ENCODE measurements at regions not wholly inside any gene's neighbourhood (a gene's known extent, or its start where the extent isn't known, plus 50 kb on each side); places are given as distances from the start of the nearest gene placed in this dataset.

DNA sequence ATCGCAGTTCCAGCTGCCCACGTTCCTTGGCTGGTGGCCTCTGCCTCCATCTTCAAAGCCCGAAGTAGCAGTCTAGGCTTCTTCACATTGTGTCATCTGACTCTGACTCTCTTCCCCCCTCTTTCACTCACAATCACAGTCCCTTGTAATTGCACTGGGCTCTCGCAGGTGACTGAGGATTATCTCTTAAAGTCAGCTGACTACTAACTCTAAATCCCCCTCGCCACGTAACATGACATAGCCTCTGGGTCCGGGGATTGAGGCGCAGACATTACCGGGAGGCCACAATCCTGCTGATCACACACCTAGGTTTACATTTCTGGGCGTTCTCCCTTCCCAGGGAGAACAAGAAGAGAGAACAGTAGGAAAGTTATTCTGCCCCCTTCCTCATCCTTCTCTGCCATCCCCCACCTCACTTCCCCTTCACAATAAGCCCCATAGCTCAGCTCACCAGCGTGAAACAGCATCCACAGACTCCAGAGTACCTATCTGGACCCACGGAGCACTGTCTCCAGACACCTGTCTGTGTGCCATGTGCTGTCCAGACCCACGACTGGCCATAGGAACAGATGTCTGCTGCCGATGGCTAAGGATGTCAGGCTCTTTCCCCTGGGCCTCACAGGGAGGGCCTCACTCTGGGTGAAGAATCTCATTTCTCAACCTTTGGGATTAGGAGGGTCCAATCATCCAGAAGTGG is 64.3 kb upstream of the FZD7 start:
- DNase-seq = no peak

DNA sequence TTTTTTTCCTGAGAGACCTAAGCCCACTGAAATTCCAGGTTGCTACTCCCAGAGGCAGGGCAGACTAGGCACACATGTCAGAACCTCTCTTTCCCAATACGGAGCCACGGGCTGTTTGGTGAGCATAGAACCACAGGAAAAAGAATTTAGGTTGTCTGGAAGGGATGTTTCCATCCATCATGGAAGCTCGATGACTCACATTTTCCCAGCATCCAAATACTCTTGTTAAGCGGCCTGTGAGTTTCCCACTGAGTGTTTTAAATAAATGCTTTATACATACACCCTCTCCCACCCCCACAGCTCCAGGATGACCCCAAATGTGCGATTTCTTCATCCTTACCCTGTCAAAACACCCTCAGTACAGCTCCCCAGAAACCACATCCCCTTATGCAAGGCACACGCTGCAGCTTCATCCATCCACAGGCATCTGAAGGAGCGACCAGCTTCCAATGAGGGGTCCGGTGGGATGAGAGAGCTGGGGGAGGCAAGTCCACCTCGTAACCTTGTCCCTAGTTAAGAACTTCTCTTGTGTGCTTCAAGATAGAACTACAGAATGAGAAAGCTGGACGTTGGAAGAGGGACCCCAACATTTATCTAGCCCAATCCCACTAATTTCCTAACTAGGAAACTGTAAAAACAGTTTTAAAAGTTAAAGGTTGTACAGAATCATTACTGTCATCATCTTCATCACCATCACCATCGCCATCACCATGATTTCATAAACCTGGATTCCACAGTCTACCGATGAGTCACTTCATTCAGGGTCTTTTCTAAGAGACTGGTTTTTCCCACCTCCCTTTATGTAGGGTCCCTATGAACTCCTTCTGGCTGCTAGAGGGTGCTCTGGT is 63.5 kb upstream of the FZD7 start:
- DNase-seq = no peak

DNA sequence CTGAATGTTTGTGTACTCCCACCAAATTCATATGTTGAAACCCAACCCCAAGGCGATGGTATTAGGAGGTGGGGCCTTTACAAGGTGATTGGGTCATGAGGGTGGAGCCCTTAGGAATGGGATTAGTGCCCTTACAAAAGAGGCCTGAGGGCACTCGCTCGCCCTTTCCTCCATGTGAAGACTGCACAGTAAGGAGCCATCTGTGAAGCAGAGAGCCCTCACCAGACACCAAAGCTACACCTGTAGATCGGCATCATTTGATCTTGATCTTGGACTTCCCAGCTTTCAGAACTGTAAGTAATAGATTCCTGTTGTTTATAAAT is 62.9 kb upstream of the FZD7 start:
- no peak for DNase-seq

DNA sequence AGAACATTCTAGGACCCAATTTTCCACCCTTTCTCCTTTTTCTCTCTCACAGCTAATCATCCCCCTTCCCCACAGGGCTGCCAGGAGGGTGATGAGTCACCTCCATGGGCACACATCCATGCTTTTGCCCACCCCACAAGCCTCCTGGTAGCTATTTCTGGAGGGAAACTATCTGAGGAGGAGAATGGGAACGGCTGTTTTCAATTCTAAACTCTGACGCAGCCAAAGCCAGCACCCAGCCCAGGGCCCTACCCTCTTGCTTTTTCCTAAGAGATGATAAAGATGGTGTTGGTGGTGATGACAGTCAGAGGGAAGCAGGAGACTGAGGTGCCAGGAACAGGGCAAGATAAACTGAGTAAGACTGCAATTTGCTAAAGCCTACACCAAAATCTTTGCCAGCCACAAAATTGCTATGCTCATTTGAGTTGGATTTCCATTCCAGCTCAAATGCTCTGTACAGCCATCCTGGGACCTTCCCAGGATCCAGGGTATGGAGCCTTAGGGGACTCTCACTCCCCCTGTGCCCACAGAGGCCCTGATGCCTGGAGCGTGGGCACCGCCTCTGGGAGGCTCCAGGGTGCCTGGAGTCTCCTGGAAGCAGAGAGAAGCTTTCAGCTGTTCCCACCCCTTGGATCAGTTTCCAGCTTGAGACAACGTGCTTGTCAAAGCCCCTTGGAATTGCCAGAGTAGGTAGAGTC is 62.0 kb upstream of the FZD7 start:
- no peak for DNase-seq

DNA sequence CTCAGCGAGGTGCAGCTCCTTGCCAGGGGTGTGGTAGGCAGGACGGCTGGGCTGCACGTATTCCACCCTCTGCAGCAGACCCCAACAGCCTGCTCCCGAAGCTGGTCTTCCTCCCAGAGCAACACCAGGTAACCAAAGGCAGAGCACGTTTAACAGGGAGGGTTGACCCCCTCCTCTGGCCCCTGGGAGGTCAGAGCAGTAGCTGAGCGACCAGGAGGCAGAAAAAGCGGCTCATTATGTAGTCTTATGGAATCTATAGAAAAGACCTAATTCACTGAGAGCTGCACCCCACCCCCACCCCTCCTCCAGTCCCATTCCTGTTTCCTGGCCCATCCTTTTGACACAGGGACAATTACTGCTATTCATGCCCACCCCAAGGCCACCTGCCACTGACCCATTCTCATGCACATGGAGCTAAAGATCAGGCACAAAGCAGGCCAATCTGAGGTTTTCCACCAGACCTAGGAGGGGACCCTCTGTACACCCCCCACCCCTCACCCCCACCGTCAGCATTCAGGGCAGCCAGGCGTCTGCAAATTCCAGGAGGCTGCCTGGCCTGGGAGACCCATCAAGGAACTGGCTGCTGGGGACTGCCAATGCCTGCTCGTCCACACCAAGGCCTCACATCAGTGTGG is 60.9 kb upstream of the FZD7 start:
- no peak for DNase-seq

DNA sequence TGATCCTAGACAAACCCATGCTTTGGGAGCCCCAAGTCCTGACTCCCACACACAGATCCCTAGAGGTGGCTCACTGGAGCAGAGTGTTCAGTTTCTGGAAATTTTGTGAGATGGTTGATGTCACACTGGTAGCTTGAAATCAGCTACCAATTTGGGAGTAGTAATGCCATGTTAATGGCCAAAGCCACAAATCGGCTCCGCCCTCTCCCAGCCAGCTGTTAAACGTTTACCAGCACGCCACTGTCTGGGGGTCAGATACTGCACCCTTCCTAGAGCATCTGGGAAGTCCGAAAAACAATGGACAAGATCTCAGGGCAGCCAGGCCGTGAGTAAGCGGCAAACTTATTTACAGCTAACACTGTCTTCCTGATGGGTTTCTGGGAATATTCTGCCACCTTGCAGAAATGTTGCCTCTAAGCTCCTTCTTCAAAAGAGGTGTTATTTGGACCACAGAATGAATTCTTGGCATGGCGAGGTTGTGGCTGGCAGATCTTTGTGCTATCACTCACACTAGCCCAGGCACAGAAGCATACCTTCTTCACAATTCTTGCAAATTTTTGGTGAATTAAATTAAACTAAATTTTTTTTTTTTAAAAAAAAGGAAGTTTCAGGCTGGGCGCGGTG is 60.2 kb upstream of the FZD7 start:
- DNase-seq = no peak

DNA sequence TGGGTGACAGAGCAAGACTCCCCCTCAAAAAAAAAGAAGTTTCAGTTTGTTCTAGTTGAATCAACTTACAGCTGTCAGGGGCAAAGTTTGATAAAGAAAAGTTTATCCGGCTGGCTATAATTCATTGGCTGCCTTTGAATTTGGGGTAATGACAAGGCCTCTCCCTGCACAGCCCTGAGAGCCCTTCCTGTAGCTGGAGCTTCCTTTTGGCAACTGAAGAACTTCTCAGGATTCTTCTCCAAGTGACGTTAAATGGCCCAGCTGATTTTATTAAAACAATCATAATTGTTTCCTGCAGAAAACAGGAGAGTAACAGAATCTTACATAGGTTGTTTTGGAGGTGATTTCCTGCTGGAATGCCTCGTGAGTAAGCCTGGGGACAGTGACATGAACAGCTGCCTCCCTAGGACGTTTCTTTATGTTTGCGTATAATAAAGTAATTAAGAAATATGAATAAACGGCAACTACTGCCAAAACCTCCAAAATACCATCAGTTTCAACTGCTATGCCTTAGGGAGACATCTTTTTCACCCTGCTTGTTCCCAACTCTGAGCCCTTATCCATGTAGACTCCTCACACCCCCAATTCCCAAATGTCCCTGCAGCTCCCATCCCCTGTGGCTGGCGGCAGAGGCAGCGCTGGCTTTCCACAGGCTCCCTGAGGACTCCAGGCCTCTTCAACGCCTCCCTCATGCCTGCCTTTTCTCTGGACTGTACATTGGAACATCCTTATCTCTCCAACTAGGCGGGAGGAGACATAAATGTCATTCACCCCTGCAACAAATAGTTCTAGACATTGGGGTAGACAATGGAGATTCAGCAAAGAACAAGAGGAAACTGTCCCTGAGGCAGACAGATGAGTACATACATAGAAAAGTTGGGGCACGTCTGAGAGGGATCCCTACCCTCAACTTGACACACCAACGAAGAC is 59.2 kb upstream of the FZD7 start:
- no peak for DNase-seq

DNA sequence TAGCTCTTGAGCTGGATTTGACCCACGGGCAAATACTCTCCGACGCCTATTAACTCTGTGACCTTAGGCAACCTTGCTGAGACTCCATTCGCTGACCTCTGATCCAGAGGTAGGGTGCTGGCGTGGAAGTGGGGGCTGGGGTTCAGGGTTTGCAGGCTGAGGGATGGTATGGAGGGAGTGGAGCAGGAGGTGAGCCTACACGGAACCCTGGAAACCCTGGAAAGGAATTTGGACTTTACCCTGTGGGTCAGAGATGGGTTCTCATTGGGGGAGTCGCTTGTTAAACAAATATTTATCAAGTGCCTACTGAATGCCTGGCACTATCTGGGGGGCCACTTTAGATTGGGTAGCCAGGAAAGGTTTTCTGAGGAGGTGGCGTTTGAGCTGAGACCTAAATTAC is 58.2 kb upstream of the FZD7 start:
- DNase-seq = no peak

DNA sequence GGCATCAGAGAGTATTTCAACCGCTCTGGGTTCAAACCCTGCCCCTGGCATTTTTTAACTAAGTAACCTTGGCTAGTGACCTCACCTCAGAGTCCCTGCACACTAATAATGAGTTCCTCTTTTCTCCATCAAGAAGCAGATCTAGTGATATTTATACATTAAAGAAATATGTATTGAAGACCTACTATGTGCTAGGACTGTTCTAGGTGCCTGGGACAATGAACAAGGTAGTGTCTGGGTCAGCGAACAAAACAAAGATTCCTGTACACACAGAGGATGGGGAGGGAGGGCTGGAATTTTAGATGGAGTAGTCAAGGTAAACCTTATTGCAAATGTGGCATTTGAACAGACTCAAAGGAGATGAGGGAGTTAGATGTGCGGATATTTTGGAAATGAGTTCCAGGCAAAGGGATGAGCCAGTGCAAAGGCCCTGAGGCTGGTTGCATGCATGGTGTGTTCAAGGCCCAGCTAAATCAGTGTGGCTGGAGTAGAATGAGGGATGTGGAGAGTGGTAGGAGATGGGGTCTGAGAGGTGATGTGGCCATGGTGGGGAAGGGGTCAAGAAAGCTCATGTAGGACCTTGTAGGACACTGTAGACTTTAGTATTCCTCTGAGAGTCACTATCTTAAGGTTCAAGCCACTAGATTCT is 57.6 kb upstream of the FZD7 start:
- no peak for DNase-seq

DNA sequence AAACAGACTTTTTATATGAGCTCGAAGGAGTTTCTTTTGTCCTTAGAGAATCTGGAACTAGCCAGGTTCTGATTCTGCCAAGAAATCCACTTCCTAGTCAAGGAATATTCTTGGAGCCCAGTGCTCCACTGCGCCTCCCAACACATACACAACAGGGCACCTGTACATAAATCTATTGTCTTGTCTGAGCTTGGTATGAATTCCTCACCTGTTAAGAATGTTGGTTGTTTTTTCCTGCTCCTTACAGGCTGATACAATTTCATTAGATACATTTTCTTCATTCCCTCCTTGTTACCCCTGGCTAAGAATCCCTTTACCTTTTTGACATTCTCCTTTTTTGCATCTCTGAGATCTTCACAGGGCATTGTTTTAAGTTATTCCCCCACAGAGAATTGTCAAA is 56.0 kb upstream of the FZD7 start:
- DNase-seq = no peak

DNA sequence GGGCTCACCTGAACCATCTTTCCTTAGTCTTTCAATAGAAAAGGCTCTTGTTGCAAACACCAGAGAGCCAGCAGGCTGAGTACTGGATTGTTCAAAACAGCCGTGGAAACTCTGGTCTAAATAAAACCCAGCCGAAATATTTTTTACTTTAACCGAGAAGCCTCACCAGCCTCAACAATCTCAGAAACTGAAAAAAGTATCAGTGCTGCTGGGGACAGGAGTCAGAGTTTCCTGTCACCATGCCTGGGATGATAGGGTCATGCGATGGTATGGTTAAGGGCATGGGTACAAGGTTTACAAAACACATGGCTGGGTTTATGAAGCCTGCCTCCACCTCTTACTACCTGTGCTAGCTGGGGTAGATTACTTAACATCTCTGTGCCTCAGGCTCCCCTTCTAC is 55.3 kb upstream of the FZD7 start:
- DNase-seq = no peak

DNA sequence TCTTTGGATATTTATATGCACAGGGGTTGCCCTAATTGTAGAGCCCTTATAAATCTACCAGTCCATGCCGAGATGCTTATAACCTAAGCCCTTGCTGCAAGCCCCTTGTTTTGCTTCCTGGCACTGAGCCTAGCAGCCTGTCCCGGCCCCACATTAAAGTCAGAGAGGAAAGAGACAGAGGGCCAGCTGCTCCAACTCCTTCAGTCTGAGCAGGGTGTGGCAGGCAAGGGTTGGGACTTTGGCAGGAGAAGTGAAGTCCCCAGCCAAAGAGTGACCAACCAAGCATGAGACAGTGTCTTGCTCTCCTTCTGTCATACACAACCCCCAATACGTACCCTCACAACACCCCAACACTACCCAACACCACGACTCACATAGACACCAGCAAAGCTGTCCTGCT is 54.7 kb upstream of the FZD7 start:
- no peak for DNase-seq

DNA sequence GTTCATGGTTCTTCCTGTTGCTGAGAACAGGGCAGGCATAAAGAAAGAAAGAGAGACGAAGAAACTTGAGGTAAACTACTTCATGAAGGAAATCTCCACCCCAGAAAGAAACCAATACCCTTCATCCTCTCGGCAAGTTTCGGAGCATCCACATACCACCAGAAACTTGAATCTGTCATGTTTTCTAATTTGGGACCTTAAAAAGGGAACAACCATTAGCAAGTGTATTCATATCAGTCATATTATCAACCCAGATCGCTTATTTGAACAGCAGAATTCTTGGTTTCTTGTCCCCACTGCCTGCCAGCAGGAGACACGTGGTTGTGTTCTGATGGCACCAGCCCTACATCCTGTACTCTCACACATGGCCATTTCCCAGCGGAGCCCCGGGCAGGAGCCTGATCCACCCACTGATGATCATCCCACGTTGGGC is 53.2 kb upstream of the FZD7 start:
- no peak for DNase-seq

DNA sequence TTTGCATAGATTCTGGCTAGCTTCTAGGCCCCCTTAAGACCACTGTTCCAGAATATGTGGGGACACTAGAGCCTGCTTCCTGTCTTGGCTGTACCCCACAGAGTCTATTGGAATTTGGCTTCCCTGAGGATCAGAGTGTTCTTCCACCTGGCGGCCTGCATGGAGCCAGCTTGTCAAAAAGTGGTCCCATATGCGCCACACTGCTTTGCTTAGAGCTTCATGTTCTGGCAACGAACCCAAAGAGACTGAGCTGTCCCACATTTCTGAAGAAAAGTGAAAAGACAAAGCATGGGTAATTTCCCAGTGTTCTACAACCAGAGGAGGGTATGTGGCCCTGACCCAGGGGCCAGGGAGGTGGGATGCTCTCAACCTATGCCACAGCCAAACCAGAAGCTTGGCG is 52.7 kb upstream of the FZD7 start:
- no peak for DNase-seq

DNA sequence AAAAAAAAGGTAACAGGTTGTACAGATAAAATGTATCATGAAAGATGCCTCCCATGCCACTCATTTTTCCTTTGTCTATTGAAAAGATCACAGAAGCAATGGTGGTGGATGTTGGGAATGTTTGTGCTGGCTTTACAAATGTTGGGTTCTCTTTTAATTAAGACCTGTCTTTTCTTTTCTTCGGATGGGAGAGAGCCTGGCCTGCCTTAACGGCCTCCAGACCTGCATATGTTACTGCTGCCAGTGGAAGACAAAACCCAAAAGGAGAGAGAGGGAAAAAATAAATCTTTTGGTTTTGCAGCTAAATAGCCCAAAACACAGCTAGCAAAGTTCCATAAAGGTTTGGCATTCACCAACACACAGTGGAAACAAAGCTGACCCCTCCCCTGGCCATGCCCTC is 50.5 kb upstream of the FZD7 start:
- DNase-seq = no peak

DNA sequence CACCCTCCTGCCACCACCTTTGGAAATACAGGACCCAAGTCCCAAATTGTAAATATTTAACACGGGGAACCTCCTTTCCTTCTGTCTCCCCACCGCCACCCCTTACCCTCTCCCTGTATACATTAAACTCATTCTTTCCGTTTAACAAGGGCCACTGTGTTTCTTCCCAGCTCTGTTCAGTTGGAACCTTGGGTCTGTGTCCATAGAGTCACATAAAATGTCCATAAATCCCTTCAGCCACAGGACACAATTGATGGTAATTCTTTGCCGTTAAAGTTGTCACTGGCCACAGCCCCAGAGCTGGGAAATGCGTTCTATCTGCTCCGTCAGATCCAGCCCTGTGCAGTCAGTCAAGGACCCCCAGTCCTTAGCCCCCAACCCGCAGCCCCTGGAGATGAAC is 49.9 kb upstream of the FZD7 start:
- DNase-seq = no peak

Data from DMS53 (cell line).